AG09319 (cell line): ENCODE measurements at regions not wholly inside any gene's neighbourhood (a gene's known extent, or its start where the extent isn't known, plus 50 kb on each side); places are given as distances from the start of the nearest gene placed in this dataset.
"Not testable (repeated sequence)": the region's sequence is repeated elsewhere in the genome, so short reads cannot be mapped to it uniquely, and the experiment has no call there.

Experiments used
- DNase-seq: peaks from one replicate; pipeline ENCODE4 v3.0.0-alpha.2; 2010; ENCODE audit warnings: low read depth; ENCODE audit errors: extremely low read depth
- TF ChIP-seq, protein P1 (sequence below): IDR thresholded peaks from 2 replicates; pipeline ENCODE4 v1.5.1; 2011; ENCODE audit warnings: low read depth, mild to moderate bottlenecking, inconsistent platforms, low read length, moderate library complexity

DNA sequence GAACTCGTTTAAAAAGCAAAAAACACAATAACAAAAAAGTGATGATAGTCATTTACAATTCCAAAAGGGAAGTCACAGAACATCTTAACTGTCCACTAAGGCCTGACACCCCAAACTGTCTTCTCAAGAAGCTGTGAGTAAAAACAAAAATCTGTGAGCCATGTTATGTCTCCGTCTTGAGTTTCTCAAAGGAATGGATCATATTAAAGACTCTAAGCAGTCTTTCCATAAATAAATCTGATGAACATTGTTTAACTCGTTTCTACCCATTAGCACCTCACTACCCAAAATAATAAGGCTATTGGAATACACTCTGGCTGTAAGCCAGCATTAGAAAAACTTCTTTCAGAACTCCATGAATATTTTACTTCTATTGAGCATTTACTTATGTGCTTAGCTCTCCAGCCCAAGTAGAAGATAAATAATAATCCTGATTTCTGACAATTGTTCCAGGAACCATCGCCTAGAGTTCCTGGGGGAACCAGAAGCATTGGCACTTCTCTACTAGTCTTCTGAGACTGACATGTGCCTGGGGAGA lies 396.0 kb downstream of the STK39 start:
- TF ChIP-seq, protein P1, sequence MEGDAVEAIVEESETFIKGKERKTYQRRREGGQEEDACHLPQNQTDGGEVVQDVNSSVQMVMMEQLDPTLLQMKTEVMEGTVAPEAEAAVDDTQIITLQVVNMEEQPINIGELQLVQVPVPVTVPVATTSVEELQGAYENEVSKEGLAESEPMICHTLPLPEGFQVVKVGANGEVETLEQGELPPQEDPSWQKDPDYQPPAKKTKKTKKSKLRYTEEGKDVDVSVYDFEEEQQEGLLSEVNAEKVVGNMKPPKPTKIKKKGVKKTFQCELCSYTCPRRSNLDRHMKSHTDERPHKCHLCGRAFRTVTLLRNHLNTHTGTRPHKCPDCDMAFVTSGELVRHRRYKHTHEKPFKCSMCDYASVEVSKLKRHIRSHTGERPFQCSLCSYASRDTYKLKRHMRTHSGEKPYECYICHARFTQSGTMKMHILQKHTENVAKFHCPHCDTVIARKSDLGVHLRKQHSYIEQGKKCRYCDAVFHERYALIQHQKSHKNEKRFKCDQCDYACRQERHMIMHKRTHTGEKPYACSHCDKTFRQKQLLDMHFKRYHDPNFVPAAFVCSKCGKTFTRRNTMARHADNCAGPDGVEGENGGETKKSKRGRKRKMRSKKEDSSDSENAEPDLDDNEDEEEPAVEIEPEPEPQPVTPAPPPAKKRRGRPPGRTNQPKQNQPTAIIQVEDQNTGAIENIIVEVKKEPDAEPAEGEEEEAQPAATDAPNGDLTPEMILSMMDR: no peak
- no peak for DNase-seq

DNA sequence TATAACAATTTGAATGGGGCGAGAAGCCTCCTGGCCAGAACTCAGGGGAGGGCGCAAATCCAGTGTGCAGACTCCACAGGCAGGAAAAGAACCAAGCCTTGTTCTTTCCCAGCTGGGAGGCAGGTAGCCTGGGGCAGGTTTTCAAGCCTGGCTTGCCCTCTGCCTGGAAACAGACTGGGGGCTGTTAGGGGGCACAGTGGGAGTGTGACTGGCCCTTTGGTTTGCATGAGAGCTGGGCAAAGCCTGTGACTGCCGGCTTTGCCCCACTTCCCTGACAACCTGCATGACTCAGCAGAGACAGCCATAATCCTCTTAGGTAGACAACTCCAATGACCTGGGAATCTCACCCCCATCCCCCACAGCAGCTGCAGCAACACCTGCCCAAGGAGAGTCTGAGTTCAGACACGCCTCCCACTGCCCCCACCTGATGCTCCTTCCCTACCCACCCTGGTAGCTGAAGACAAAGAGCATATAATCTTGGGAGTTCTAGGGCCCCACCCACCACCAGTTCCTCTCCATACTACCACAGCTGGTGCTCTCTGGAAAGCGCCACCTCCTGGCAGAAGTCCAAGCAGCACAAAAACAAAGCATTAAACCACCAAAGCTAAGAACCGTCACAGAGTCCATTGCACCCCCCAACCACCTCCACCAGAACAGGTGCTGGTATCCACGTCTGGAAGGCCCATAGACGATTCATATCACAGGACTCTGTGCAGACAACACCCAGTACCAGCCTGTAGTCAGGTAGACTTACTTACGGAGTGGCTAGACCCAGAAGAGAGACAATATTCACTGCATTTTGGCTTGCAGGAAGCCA lies 402.5 kb downstream of the STK39 start:
- DNase-seq: no peak
- TF ChIP-seq, protein P1: no peak

DNA sequence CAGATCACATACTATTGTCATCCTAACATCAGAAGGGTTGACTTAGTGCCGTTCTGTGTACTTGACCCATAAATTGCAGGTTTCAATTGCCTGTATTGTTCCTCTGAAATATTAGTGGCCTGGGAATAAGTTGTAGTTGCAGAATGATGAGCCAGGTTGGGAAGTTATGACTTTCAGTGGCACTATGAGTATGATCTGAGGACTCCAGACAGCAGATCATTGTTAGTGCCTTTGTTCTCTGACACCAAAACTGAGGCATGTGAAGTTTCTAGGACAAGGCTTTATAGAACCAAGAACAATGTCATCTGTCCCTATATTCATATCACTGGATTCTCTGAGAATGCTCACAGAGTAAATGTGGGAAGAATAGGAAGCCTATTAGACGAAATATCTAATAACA lies 403.7 kb downstream of the STK39 start:
- no peak for DNase-seq
- TF ChIP-seq, protein P1: no peak

DNA sequence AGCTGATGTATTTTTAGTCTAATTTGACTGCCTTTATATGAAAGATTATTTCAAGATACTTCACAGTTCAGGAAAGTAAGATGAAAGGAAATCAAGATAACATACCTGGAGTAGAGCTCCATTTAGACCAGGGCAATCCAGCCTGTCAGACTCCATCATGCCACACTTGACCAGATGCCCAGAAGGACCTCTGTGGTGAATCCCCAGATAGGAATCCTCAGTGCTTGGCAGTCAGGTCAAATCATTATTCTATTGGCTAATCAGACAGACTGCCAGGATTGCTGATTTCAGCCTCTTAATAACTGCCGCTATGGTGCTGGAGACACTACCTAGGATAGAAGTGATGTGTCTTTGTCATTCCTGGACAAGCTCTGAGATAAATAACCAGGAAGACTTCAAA lies 404.2 kb downstream of the STK39 start:
- DNase-seq: no peak

DNA sequence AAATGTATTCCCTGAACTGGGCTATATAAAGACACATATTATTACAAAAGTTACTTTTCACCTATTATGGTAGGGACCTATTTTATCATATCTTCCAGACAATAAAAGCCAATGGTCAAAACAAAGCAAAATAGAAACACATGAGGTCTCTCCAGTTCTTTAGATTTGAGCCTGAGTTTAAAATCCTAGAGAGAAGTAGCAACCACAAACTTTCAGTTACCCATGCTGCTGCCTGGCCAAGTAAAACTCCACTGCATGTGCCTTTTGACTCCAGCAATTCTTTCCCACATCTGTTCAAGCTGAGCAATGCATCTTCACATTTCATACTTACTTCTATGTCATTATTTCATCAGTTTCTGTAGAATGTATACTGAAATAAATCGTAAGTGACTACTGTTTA lies 405.3 kb downstream of the STK39 start:
- DNase-seq: no peak
- TF ChIP-seq, protein P1: no peak

More for the DNA sequence above, 404.2 kb downstream of the STK39 start:
- TF ChIP-seq, protein P1: no peak

DNA sequence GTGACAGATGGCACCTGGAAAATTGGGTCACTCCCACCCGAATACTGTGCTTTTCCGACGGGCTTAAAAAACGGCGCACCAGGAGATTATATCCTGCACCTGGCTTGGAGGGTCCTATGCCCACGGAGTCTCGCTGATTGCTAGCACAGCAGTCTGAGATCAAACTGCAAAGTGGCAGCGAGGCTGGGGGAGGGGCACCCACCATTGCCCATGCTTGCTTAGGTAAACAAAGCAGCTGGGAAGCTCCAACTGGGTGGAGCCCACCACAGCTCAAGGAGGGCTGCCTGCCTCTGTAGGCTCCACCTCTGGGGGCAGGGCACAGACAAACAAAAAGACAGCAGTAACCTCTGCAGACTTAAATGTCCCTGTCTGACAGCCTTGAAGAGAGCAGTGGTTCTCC lies 412.1 kb downstream of the STK39 start:
- not testable (repeated sequence) for DNase-seq

DNA sequence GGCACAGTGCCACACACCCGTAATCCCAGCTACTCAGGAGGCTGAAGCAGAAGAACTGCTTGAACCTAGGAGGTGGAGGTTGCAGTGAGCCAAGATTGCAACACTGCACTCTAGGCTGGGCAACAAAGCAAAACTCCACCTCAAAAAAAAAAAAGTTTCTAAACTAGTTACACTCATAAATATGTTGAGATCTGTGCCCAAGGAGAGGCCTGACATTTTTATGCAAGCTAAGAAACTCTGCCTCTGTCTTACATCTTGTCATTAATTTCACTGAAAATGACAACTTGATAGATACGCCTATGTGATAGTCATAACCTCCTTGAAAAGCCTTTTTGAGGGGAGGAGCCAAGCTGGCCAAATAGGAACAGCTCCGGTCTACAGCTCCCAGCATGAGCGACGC lies 412.7 kb downstream of the STK39 start:
- DNase-seq: no peak

More for the DNA sequence above, 412.7 kb downstream of the STK39 start:
- TF ChIP-seq, protein P1: no peak
